Kidney tubule cell (primary cell): ENCODE measurements at regions not wholly inside any gene's neighbourhood (a gene's known extent, or its start where the extent isn't known, plus 50 kb on each side); places are given as distances from the start of the nearest gene placed in this dataset.

ENCODE experiments used
- DNase-seq: peaks from one replicate; pipeline ENCODE4 v3.0.0-alpha.2; 2018; ENCODE audit warnings: low spot score

- no peak for DNase-seq
Measured at GRCh38 chr2:239765076-239765845, 259.9 kb downstream of the NDUFA10 start.

DNA sequence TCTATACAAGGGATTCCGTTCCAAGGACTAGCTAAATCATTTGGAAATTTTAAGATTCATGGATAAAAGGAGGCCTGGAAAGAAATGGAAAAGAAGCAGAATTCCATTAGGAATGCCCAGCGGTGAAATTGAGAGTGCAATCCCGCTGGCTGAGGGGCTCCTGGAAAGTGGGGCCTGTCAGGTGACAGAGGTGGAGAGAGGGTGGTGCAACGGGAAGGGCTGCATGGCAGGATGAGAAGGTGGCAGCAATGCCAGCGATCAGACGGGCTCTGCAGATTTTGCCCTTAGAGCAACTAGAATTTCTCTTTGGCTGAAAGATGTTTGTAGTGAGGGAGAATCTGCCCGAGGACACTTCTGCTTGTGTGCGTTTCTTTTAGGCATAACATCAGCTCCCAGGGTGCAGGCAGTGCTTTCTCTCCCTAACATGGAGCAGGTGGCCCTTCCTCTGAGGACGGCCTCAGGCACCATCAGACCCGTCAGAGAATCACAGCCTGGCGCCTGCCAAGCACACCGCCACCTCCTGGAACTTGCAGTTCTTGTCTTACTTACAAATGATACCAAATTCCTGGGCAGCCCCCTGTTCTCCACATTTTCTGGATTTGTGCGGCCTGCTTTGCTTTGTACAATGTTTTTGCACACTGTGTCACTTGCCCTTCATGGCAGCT, 261.6 kb downstream of the NDUFA10 start:
- no peak for DNase-seq

GRCh38 chr2:239762655-239763269, 262.4 kb downstream of the NDUFA10 start:
- no peak for DNase-seq

DNA sequence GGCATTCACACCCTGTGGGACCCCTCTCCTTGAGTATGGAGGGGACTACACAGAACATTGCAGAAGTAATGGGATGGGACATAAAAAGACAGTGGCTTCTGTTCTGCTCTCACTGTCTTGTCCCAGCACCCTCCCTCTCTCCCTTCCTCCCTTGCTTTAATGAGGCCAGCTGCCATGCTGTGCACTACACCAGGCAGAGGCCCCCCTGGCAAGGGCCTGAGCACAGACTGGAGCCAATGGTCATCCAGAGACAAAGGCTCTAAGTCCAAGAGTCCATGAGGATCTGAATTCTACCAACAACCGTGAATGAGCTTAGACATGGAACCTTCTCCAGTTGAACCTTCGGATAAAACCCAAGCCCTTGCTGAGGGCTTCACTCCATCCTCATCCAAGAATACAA, 263.0 kb downstream of the NDUFA10 start:
- no peak for DNase-seq

DNA sequence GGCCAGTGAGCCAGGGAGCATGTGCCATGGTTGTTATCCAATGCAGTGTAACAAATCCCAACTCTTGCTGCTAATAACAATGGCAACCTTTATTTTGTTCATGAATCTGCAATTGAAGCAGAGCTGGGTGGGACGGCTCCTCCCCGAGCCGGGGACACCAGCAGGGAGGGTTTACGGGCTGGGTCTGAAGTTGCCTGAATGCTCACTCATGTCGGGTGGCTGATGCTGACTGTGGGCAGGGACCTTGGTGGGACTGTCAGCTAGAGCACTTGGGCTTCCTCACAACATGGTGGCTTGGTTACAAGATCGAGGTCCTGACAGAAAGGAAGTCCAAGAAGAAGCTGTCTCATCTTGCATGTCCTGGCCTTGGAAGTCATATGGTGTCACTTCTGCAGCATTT, 264.5 kb downstream of the NDUFA10 start:
- DNase-seq: no peak

GRCh38 chr2:239758279-239758877, 266.8 kb downstream of the NDUFA10 start:
- peak; percentile 59 for DNase-seq

GRCh38 chr2:239756790-239757760, 268.1 kb downstream of the NDUFA10 start:
- no peak for DNase-seq

DNA sequence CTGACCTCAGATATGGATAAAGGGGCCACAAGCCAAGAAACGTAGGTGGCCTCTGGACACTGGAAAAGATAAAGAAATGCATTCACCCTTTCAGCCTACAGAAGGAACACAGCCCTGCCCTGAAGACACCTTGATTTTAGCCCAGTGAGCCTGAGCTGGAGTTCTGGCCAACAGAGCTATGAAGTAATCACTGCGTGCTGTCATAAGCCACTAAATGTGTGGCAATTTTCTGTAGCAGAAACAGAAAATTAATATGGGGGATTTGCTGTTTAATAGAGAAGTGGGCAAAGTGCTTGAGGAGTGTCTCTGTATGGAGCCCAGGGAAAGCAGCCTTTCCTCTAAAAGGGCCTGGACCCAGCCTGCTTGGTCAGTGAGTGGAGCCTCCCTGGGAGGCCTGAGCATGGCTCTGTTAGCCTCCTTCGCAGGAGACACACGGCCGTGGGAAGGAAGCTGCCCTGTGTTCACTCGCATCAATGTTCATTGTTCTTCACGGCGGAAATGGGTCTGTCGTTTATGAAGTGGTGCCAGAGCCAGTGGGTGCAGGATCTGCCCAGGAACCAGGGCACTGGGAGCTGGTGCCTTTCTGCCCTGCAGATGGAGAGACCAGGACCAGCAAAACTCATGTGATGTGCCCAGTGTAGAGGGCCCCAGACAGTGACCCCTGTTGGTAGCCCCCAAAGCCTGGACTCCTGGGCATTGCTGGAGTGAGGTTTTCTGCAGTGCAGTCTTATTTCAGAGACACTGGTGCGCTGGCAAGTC, 268.9 kb downstream of the NDUFA10 start:
- no peak for DNase-seq

GRCh38 chr2:239753401-239753837, 271.7 kb downstream of the NDUFA10 start:
- DNase-seq: no peak

DNA sequence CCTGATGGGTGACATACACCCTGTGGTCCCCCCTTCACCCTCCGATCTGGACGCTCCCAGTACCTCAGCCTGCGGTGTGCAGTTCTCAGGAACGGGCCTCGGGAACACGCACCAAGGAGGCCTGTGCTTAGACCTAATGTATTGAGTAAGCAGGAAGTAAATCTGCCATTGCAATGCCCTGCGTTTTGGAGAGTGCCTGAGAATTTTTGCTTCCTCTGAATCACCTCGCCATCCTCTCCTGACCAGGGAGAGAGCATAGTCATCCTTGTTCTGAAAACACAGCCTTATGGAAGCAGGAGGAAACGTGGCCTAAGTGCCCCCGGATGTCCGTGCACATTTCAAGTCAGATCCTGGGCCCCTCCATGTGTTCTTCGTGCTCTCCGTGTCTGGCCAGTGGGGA, 272.2 kb downstream of the NDUFA10 start:
- DNase-seq: no peak

- peak; percentile 18 for DNase-seq
Measured at GRCh38 chr2:239751679-239752355, 273.3 kb downstream of the NDUFA10 start.

- no peak for DNase-seq
Measured at GRCh38 chr2:239750929-239751678, 274.0 kb downstream of the NDUFA10 start.

GRCh38 chr2:239750045-239750835, 274.9 kb downstream of the NDUFA10 start:
- no peak for DNase-seq

DNA sequence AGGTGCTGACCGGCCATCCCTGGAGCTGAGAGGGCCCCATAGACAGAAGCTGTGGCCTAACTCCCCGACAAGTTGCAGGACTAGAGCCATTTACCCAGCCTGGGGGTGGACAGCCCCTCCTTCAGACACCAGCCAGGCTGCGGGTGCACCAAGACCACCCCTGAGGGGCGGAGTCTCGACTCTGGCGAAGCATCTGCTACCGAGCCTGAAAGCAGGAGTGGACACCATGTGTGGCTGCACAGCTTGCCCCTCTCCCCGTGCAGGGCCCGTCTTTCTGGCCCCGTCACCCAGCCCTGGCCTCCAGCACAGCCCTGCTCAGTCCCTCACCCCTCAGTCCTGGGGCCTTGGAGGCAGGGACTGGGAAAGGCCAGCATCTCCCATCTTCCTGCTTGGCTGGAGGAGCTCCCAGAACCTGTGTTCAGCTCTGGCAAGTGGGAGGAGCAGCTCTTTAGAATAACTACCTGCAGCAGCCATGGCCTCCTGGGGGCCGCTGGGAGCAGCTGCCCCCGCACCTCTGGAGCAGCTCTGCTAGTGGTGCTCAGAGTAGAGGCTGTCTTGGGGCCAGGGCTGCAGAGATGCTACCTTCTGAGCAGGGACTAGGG, 275.8 kb downstream of the NDUFA10 start:
- no peak for DNase-seq

GRCh38 chr2:239748811-239749210, 276.3 kb downstream of the NDUFA10 start:
- no peak for DNase-seq

DNA sequence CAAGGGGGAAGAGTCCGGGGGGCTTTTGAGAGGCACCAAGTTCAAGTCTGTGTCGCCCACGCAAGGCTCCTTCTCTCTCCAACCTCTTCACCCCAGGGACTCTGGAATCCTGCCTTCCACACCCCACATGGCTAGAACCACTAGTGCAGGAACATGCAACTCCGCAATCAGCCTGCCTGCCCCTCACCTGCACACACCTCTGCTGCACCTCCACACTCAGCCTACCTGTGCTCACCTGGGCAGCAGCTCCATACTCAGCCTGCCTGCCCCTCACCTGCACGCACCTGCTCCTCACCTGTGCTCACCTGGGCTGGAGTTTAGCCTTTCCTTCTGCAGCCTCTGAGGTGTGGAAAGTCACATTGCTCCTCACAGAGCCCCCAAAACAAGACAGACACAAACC, 277.4 kb downstream of the NDUFA10 start:
- DNase-seq: no peak

- DNase-seq: no peak
Measured at GRCh38 chr2:239747274-239747673, 277.9 kb downstream of the NDUFA10 start.

DNA sequence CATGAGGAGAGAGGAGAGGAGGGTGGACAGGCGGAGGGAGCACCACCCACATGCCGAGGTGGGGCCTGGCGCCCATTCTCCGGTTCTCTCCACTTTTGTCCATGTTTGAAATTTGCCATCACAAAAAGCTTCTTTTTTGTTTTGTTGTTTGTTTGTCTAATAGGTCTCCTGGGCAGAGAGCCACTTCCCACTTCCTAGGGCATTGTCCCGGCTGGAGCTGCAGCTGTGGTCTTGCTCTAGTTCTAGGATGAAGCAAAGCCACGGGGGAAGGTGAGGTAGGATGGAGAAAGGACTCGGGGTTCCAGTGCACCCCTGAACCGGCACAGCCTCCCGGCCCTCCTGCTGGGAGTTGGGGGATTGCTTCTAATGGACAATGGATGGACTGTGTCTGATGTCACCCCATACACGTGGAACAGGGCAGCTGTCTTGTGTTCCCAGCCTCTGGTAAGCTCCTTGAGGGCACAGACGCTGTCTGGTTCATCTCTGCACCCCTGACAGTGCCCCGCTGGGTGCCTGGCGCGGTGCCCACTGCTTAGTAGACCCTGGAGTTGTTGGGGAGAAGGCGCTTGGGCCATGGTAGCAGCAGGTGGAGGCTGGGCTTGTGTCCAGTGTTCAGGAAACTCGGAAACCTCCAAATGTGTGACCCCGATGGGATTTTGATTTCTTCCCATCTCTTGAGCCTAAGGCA, 278.4 kb downstream of the NDUFA10 start:
- no peak for DNase-seq
